ENCODE measurements at regions not wholly inside any gene's neighbourhood (a gene's known extent, or its start where the extent isn't known, plus 50 kb on each side); places are given as distances from the start of the nearest gene placed in this dataset.

- H3K27me3 Mint-ChIP-seq (ENCODE audit: unreplicated experiment) = no peaks in the 10 kb centered on the region
- H3K9me3 Mint-ChIP-seq (ENCODE audit: low read depth, unreplicated experiment) = peaks cover 1% of the 10 kb centered on the region
- intact Hi-C loops (cut with micrococcal nuclease; ENCODE audit: unreplicated experiment) = loop anchor here (10.0 kb wide), 1 partner anchor 365 kb away; the partner anchor contains the start of genes LEPR and LEPROT
- BruUV-seq (replicated peaks) = no TSS peak
- no peaks in the 10 kb centered on the region for H3K36me3 Mint-ChIP-seq (ENCODE audit: insufficient read depth, unreplicated experiment)
- DNase-seq = peak; percentile 19
- TF ChIP-seq CTCF (IDR thresholded peaks at IDR 0.05; ENCODE audit: unreplicated experiment) = peak; percentile 66
- no peak overlapping the region for H3K4me3 Mint-ChIP-seq (ENCODE audit: low read depth, unreplicated experiment)
- peaks cover 14% of the 10 kb centered on the region for H3K4me1 Mint-ChIP-seq (ENCODE audit: low read depth, unreplicated experiment)
- H3K27ac Mint-ChIP-seq (ENCODE audit: unreplicated experiment) = no peak overlapping the region
- CTCF ChIA-PET = no interaction called here
Observed at GRCh38 chr1:65059930-65060538, 88.0 kb upstream of the AK4 start.

DNA sequence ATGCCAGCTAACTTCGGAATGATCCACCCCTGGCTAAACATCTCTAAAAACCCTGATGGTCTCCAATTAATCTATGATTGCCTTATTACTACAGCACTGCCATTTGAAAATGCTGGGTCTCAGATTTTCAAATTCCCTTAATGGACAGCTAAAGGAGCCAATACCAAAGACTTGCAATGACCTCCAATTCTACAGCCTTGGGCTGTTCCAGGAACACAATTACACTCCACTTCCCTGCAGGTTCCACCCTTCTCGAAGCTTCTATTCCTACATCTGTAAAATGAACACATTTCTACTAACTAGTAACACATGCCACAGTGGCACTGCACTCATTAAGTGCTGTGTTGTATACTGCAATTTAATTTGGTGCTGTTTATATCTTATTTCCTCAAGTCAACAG, 85.7 kb upstream of the AK4 start:
- no peak for TF ChIP-seq CTCF (IDR thresholded peaks at IDR 0.05; ENCODE audit: unreplicated experiment)
- H3K4me1 Mint-ChIP-seq (ENCODE audit: low read depth, unreplicated experiment) = peaks cover 26% of the 10 kb centered on the region
- H3K4me3 Mint-ChIP-seq (ENCODE audit: low read depth, unreplicated experiment) = no peak overlapping the region
- DNase-seq = no peak
- CTCF ChIA-PET = interaction anchor here (0.9 to 4.3 kb wide), 5 partner anchors 13 to 625 kb away, joined by 3 to 17 read pairs (median 5); no protein-coding TSS in a partner anchor
- H3K36me3 Mint-ChIP-seq (ENCODE audit: insufficient read depth, unreplicated experiment) = peaks cover 17% of the 10 kb centered on the region
- BruUV-seq (replicated peaks) = no TSS peak
- H3K27ac Mint-ChIP-seq (ENCODE audit: unreplicated experiment) = no peak overlapping the region
- no peaks in the 10 kb centered on the region for H3K27me3 Mint-ChIP-seq (ENCODE audit: unreplicated experiment)
- intact Hi-C loops (cut with micrococcal nuclease; ENCODE audit: unreplicated experiment) = loop anchor here (2.0 to 10.0 kb wide), 2 partner anchors 362 to 624 kb away; partner anchors contain the start of genes LEPR and LEPROT
- H3K9me3 Mint-ChIP-seq (ENCODE audit: low read depth, unreplicated experiment) = no peaks in the 10 kb centered on the region

GRCh38 chr1:65063025-65063424, 85.0 kb upstream of the AK4 start:
- H3K9me3 Mint-ChIP-seq (ENCODE audit: low read depth, unreplicated experiment) = no peaks in the 10 kb centered on the region

GRCh38 chr1:65064981-65065380, 83.0 kb upstream of the AK4 start:
- Mint-ChIP-seq H3K4me3 (ENCODE audit: low read depth, unreplicated experiment) (peak overlapping the region; percentile 77), H3K4me1 (ENCODE audit: low read depth, unreplicated experiment) (peaks cover 26% of the 10 kb centered on the region), H3K9me3 (ENCODE audit: low read depth, unreplicated experiment) (no peaks in the 10 kb centered on the region), H3K27ac (ENCODE audit: unreplicated experiment) (no peak overlapping the region), H3K36me3 (ENCODE audit: insufficient read depth, unreplicated experiment) (peaks cover 31% of the 10 kb centered on the region), H3K27me3 (ENCODE audit: unreplicated experiment) (no peaks in the 10 kb centered on the region)
- CTCF ChIA-PET = interaction anchor here (0.7 to 4.3 kb wide), 2 partner anchors 144 to 171 kb away, joined by 3 to 17 read pairs; no protein-coding TSS in a partner anchor
- intact Hi-C loops (cut with micrococcal nuclease; ENCODE audit: unreplicated experiment) = loop anchor here (5.0 to 10.0 kb wide), 3 partner anchors 42 to 360 kb away; partner anchors contain the start of genes LEPR and LEPROT
- no TSS peak for BruUV-seq (replicated peaks)
- TF ChIP-seq CTCF (IDR thresholded peaks at IDR 0.05; ENCODE audit: unreplicated experiment) = no peak
- no peak for DNase-seq

More at GRCh38 chr1:65063025-65063424, 85.0 kb upstream of the AK4 start:
- Mint-ChIP-seq H3K4me1 (ENCODE audit: low read depth, unreplicated experiment) (peaks cover 26% of the 10 kb centered on the region), H3K27me3 (ENCODE audit: unreplicated experiment) (no peaks in the 10 kb centered on the region), H3K36me3 (ENCODE audit: insufficient read depth, unreplicated experiment) (peaks cover 24% of the 10 kb centered on the region), H3K4me3 (ENCODE audit: low read depth, unreplicated experiment) (no peak overlapping the region), H3K27ac (ENCODE audit: unreplicated experiment) (no peak overlapping the region)
- intact Hi-C loops (cut with micrococcal nuclease; ENCODE audit: unreplicated experiment) = loop anchor here (1.0 to 10.0 kb wide), 3 partner anchors 146 to 624 kb away; partner anchors contain the start of genes LEPR and LEPROT
- peak; percentile 7 for DNase-seq
- peak; percentile 55 for TF ChIP-seq CTCF (IDR thresholded peaks at IDR 0.05; ENCODE audit: unreplicated experiment)
- CTCF ChIA-PET = interaction anchor here (0.9 to 4.3 kb wide), 5 partner anchors 12 to 625 kb away, joined by 3 to 17 read pairs (median 5); no protein-coding TSS in a partner anchor
- BruUV-seq (replicated peaks) = no TSS peak

All from Calu3 (cell line).